ENCODE measurements at regions not wholly inside any gene's neighbourhood (a gene's known extent, or its start where the extent isn't known, plus 50 kb on each side); places are given as distances from the start of the nearest gene placed in this dataset.

DNA sequence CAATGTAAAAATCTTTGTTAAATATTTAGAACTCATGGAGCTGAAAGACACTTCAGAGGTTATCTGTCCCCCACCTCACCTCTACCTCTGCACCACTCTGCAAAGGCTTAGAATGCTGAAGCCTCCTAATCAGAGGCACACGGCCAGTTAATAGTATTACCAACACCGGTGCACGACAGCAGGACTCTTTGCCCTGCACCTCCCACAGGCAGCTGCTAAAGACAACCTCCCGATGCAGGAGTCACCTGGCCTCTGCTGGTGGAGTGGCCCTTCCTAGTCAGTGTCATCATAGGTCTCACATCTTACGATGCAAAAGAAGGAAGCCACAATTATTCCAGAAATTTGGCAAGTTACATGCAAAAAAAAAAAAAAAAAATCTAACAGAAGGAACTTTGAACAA is 66.6 kb upstream of the MGMT start:
- peak; percentile 22 for DNase-seq (ENCODE audit: low spot score)
- Mint-ChIP-seq H3K27me3 (ENCODE audit: insufficient read depth, low read depth) (peaks cover 6% of the 10 kb centered on the region), H3K4me1 (peaks cover 17% of the 10 kb centered on the region), H3K9me3 (no peaks in the 10 kb centered on the region), H3K36me3 (no peaks in the 10 kb centered on the region), H3K4me3 (no peak overlapping the region), H3K27ac (no peak overlapping the region)
- TF ChIP-seq EZH2 (IDR thresholded peaks at IDR 0.05): no peak
- Histone ChIP-seq H3F3A (ENCODE audit: low read depth) (no peaks in the 10 kb centered on the region), H3K4me2 (no peak overlapping the region), H2AFZ (replicated peaks) (no peak overlapping the region), H3K79me2 (ENCODE audit: low read depth) (no peaks in the 10 kb centered on the region), H3K9me3 (ENCODE audit: low read depth) (no peaks in the 10 kb centered on the region), H3K27ac (no peak overlapping the region), H3K36me3 (no peaks in the 10 kb centered on the region), H3K27me3 (no peaks in the 10 kb centered on the region), H4K20me1 (ENCODE audit: low read depth) (no peaks in the 10 kb centered on the region), H3K9ac (no peak overlapping the region), H3K4me3 (no peak overlapping the region), H3K4me1 (peaks cover 19% of the 10 kb centered on the region)

DNA sequence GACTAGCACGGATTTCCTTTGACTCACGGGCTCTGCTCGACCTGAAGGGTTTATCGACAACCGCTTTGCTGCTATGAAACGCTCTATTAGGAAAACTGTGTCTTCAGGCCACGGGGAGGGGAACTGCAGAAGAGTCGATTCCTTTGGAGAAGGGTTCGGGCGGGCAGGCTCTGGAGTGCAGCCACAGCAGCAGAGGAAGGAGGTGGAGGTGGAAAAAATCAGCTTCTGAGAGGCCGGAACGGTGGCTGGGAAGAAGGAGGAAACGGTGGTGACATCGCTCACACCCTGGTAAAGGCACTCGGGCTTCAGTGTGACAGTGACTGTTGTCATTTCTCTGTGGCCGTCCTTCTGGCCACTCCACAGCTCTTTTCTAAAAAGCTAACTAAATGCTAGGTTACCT is 64.6 kb upstream of the MGMT start:
- no peaks in the 10 kb centered on the region for H4K20me1 ChIP-seq (ENCODE audit: low read depth)
- no peaks in the 10 kb centered on the region for H3K4me1 Mint-ChIP-seq
- no peaks in the 10 kb centered on the region for H3K9me3 Mint-ChIP-seq
- H2AFZ ChIP-seq (replicated peaks): no peak overlapping the region
- H3K4me3 Mint-ChIP-seq: no peak overlapping the region
- H3K36me3 Mint-ChIP-seq: no peaks in the 10 kb centered on the region
- H3K9me3 ChIP-seq (ENCODE audit: low read depth): no peaks in the 10 kb centered on the region
- H3K27me3 Mint-ChIP-seq (ENCODE audit: insufficient read depth, low read depth): peaks cover 2% of the 10 kb centered on the region
- no peak for DNase-seq (ENCODE audit: low spot score)
- H3F3A ChIP-seq (ENCODE audit: low read depth): no peaks in the 10 kb centered on the region
- H3K4me1 ChIP-seq: peaks cover 3% of the 10 kb centered on the region
- H3K27me3 ChIP-seq: no peaks in the 10 kb centered on the region
- H3K27ac ChIP-seq: no peak overlapping the region
- no peaks in the 10 kb centered on the region for H3K36me3 ChIP-seq
- no peak overlapping the region for H3K9ac ChIP-seq
- H3K4me3 ChIP-seq: no peak overlapping the region
- no peak overlapping the region for H3K27ac Mint-ChIP-seq
- TF ChIP-seq, protein P1, sequence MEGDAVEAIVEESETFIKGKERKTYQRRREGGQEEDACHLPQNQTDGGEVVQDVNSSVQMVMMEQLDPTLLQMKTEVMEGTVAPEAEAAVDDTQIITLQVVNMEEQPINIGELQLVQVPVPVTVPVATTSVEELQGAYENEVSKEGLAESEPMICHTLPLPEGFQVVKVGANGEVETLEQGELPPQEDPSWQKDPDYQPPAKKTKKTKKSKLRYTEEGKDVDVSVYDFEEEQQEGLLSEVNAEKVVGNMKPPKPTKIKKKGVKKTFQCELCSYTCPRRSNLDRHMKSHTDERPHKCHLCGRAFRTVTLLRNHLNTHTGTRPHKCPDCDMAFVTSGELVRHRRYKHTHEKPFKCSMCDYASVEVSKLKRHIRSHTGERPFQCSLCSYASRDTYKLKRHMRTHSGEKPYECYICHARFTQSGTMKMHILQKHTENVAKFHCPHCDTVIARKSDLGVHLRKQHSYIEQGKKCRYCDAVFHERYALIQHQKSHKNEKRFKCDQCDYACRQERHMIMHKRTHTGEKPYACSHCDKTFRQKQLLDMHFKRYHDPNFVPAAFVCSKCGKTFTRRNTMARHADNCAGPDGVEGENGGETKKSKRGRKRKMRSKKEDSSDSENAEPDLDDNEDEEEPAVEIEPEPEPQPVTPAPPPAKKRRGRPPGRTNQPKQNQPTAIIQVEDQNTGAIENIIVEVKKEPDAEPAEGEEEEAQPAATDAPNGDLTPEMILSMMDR (IDR thresholded peaks at IDR 0.05): no peak
- TF ChIP-seq EZH2phosphoT487 (IDR thresholded peaks at IDR 0.05): no peak
- TF ChIP-seq EZH2 (IDR thresholded peaks at IDR 0.05): no peak
- H3K79me2 ChIP-seq (ENCODE audit: low read depth): no peaks in the 10 kb centered on the region
- H3K4me2 ChIP-seq: no peak overlapping the region

DNA sequence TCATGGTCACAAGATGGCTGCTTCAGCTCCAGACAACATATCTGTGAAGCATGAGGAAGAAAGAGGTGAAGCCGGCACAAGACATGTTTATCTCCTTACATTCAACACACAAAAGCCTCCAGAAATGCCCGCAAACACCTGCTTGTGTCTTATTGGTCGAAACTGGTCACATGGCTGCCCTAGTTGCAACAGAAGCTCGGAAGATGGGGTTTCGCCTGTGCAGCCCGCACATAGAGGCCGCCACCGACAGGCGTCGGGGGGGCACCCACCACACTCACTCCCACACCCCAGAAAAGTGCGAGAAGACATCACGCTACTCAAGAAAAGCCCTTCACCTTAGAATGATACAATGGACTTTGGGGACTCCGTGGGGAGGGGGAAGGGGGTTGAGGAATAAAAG is 63.0 kb upstream of the MGMT start:
- no peak overlapping the region for H3K27ac ChIP-seq
- DNase-seq (ENCODE audit: low spot score): no peak
- H3K36me3 ChIP-seq: no peaks in the 10 kb centered on the region
- no peak overlapping the region for H3K9ac ChIP-seq
- no peak overlapping the region for H3K4me2 ChIP-seq
- Mint-ChIP-seq H3K36me3 (no peaks in the 10 kb centered on the region), H3K9me3 (no peaks in the 10 kb centered on the region), H3K4me3 (no peak overlapping the region), H3K27me3 (ENCODE audit: insufficient read depth, low read depth) (peaks cover 2% of the 10 kb centered on the region), H3K4me1 (no peaks in the 10 kb centered on the region), H3K27ac (no peak overlapping the region)
- H3K27me3 ChIP-seq: no peaks in the 10 kb centered on the region
- H3K4me3 ChIP-seq: no peak overlapping the region
- no peak overlapping the region for H2AFZ ChIP-seq (replicated peaks)
- H3K9me3 ChIP-seq (ENCODE audit: low read depth): no peaks in the 10 kb centered on the region
- no peaks in the 10 kb centered on the region for H4K20me1 ChIP-seq (ENCODE audit: low read depth)
- no peaks in the 10 kb centered on the region for H3F3A ChIP-seq (ENCODE audit: low read depth)
- TF ChIP-seq EZH2phosphoT487 (IDR thresholded peaks at IDR 0.05) (no peak), EZH2 (IDR thresholded peaks at IDR 0.05) (no peak)
- TF ChIP-seq, protein P1 (IDR thresholded peaks at IDR 0.05): no peak
- peaks cover 3% of the 10 kb centered on the region for H3K4me1 ChIP-seq
- no peaks in the 10 kb centered on the region for H3K79me2 ChIP-seq (ENCODE audit: low read depth)

DNA sequence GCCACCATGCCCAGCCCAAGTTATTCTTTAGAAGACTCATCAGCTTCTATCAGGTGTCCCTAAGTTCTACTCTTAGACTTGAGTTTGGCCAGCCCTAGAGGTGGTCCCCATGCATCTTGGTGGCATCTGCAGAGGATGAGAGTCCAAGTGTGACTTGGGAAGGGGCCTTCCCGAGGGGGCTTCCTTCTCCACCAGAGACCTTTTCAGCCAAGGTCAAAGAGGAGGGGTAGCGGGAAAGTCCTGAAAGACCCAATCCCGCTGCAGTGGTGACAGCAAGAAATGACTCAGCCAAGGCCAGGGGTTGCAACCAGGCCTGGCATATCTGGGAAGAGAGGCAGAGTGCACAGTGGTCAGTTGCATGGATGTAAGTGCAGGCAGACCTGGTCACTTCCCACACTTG is 61.7 kb upstream of the MGMT start:
- no peaks in the 10 kb centered on the region for H3K9me3 ChIP-seq (ENCODE audit: low read depth)
- no peaks in the 10 kb centered on the region for H3K79me2 ChIP-seq (ENCODE audit: low read depth)
- Mint-ChIP-seq H3K4me1 (no peaks in the 10 kb centered on the region), H3K9me3 (no peaks in the 10 kb centered on the region), H3K4me3 (no peak overlapping the region), H3K27ac (no peak overlapping the region), H3K36me3 (no peaks in the 10 kb centered on the region), H3K27me3 (ENCODE audit: insufficient read depth, low read depth) (peaks cover 2% of the 10 kb centered on the region)
- H3F3A ChIP-seq (ENCODE audit: low read depth): no peaks in the 10 kb centered on the region
- no peak overlapping the region for H3K27ac ChIP-seq
- no peaks in the 10 kb centered on the region for H3K36me3 ChIP-seq
- no peak for DNase-seq (ENCODE audit: low spot score)
- no peaks in the 10 kb centered on the region for H4K20me1 ChIP-seq (ENCODE audit: low read depth)
- H3K4me3 ChIP-seq: no peak overlapping the region
- H3K4me1 ChIP-seq: peaks cover 2% of the 10 kb centered on the region
- H3K27me3 ChIP-seq: no peaks in the 10 kb centered on the region
- TF ChIP-seq, protein P1 (IDR thresholded peaks at IDR 0.05): no peak
- TF ChIP-seq EZH2 (IDR thresholded peaks at IDR 0.05): no peak
- TF ChIP-seq EZH2phosphoT487 (IDR thresholded peaks at IDR 0.05): no peak
- no peak overlapping the region for H3K9ac ChIP-seq
- H2AFZ ChIP-seq (replicated peaks): no peak overlapping the region
- H3K4me2 ChIP-seq: no peak overlapping the region
